D721Med (cell line): ENCODE measurements at regions not wholly inside any gene's neighbourhood (a gene's known extent, or its start where the extent isn't known, plus 50 kb on each side); places are given as distances from the start of the nearest gene placed in this dataset.

Source experiments
- DNase-seq: peaks from one replicate; pipeline ENCODE4 v3.0.0; 2011; ENCODE audit warnings: low spot score; ENCODE audit not compliant: insufficient read length
- FAIRE-seq: peaks from 2 replicates; lab custom pipeline; 2011; peaks lifted over from hg19 to GRCh38; lab: Jason Lieb, UNC
- TF ChIP-seq, protein P1 (sequence below): IDR thresholded peaks from 2 replicates; pipeline ENCODE4 v1.5.1; 2012; ENCODE audit warnings: mild to moderate bottlenecking, control low read depth; ENCODE audit not compliant: insufficient read depth; ENCODE audit errors: missing control alignments

DNA sequence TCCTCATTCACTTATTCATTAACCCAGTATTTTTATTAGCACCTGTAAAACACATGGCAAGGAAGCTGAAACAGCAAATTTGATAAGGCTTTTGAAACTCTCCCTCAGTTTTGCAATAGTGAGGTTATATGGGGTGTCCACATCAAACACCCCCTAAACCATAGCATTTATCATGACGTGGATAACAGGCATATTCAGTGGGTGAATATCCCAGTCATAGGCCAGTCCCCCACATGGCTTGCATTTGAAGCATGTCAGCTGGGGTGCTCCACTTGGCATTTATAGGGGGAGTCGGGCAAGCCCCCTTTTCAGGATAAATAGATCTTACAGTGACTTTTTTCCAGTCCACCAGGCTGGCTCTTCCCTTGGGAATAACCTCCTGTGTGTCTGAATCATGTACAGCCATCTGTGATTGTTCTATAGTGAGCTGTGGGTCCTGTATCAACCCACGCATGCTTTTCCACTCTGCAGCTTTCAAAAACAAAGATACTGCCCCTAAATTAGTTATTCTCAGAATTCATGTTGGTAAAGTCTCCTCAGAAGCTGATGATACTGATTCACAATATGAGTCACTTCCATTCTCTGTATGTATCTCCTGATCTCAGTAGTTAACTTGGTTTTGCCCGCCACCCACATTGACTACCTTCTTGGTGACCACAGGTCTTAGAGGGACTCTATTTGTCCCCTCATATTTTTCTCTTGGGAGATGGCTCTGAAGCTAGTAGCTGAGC, 84.4 kb upstream of the SPIN1 start:
- DNase-seq, result no peak
- TF ChIP-seq, protein P1, sequence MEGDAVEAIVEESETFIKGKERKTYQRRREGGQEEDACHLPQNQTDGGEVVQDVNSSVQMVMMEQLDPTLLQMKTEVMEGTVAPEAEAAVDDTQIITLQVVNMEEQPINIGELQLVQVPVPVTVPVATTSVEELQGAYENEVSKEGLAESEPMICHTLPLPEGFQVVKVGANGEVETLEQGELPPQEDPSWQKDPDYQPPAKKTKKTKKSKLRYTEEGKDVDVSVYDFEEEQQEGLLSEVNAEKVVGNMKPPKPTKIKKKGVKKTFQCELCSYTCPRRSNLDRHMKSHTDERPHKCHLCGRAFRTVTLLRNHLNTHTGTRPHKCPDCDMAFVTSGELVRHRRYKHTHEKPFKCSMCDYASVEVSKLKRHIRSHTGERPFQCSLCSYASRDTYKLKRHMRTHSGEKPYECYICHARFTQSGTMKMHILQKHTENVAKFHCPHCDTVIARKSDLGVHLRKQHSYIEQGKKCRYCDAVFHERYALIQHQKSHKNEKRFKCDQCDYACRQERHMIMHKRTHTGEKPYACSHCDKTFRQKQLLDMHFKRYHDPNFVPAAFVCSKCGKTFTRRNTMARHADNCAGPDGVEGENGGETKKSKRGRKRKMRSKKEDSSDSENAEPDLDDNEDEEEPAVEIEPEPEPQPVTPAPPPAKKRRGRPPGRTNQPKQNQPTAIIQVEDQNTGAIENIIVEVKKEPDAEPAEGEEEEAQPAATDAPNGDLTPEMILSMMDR, result no peak
- FAIRE-seq, result no peak

DNA sequence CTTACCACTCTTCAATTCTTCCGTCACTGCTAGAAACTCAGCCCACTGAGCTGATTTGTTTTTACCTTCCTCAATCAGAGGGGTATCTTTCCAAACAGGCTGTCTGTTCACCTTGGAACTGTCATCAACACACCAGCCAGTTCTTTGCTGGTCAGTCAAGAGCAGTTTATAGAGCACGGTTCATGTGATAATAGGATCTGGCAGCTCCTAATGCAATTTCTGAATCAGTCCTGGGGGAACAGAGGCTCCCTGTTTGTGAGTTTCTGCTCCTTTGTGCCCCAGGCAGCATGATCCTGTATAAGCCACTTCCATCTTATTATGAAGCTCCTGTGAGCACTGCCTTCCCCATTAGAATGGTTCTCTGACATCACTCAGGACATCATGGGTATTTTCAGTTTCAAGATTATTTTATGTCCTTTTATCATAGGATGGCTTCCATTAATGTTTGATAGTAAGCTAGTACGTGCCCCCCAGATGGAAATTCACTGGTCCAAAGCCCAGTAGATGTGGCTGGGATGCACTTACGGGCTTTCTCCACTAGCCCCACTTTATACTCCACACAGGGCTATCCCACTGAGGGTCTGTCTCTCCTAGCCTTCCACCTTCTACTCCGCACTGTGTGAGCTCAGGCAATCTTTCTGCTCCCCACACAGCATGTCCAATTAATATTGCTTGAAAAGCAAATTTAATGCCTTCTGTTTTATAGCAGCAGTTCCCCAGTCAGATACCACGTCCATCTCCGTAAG, 85.5 kb upstream of the SPIN1 start:
- DNase-seq (no peak), FAIRE-seq (no peak)
- TF ChIP-seq, protein P1, result no peak

DNA sequence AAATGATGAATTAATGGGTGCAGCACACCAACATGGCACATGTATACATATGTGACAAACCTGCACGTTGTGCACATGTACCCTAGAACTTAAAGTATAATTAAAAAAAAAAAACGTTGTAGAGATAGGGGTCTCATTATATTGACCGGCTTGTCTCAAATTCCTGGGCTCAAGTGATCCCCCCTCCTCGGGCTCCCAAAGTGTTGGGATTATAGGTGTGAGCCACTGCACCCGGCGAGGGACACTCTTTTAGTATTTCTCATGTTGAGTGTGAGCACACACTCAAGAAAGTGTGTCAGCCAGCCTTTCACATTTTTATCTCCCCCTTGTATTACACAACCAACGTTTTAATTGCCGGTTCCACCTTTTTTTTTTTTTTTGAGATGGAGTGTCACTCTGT, 87.7 kb upstream of the SPIN1 start:
- FAIRE-seq, result no peak
- TF ChIP-seq, protein P1, result no peak
- DNase-seq, result no peak

DNA sequence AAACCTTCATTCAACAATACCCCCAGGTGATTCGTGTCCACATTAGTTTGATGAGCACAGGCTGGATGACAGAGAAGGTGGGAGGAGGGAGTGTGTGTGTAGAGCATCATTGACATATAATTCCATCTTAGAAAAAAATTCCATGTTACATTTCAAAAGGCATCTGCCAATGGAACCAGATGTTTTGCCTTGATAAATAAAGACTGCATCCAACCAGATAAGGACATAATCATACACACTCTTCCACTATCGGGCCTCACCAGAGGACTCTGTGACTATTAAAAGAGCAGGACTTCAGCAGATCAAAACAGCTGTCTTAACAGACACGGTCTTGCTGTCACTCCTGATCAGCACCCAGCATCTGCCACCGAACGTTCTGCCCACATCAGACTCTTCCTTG, 96.4 kb upstream of the SPIN1 start:
- FAIRE-seq (no peak), DNase-seq (no peak)
- TF ChIP-seq, protein P1, result no peak

DNA sequence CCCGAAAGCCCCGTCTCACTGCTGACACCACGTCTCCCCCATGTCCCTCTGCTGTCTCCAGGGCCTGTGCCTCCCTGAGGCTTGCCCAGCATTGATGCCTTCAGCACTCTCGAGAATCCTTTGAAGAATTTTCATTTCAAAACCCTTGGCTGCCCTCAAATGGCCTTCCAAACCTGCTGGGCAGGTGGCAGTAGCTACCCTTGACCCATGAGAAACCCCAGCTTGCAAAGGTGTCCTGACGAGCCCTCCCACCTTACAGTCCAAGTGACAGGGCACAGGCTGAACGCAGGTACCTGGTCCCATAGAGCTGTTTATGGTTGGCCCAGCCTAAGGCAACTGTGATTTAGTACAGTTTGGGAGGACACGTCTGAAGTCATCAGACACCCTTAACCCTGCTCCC, 97.2 kb upstream of the SPIN1 start:
- TF ChIP-seq, protein P1, result no peak
- FAIRE-seq (no peak), DNase-seq (no peak)

DNA sequence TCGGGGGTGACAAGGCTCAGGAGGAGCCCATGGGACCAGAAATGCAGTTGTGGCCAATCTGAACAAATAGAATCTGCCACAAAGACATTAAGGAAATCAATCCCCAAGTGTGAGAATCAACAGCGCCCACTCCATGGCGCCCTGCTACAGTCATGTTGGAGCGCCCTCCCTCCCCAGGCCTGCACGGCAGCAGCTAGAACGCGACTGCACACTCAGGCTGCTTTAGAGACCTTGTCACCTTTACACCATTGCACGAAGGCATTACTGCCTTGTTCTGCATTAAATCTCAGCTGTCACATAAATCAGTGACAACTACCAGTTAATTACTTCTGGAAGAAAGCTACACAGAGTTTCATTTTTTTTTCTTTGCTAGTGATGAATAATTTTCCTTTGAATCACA, 98.7 kb upstream of the SPIN1 start:
- FAIRE-seq, result no peak
- DNase-seq, result no peak
- TF ChIP-seq, protein P1, result no peak

DNA sequence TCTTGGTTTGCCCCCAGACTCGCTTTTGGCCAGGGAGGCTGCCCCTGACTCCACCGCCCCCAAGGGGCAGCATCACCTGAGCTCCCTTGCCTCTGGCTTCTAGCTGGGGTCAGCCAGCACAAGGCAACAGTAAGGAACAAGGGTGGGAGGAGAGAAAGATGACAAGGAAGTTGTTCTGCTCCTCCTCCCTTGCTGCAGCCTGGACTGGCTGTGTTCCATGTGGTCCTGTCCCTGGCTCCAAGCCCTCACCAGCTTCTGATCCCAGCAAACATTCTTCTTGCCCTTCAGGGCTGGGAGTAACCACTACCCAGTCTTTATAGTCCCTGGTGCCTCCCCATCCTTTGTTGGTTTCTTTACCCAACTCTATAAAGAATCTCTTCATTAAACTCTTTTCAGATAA, 100.3 kb upstream of the SPIN1 start:
- DNase-seq (no peak), FAIRE-seq (no peak)
- TF ChIP-seq, protein P1, result no peak
